GM19468 (cell line): ENCODE measurements at regions not wholly inside any gene's neighbourhood (a gene's known extent, or its start where the extent isn't known, plus 50 kb on each side); places are given as distances from the start of the nearest gene placed in this dataset.
"Not testable (repeated sequence)": the region's sequence is repeated elsewhere in the genome, so short reads cannot be mapped to it uniquely, and the experiment has no call there.

Experiments
- ATAC-seq: cut with Tn5 transposase; IDR thresholded peaks from one replicate; pipeline ENCODE4 v1.9.1; 2021; ENCODE audit warnings: mild to moderate bottlenecking, moderate library complexity, moderate number of reproducible peaks; ENCODE audit not compliant: unreplicated experiment; ENCODE audit errors: extremely low read depth

- peak; percentile 56 for ATAC-seq
Observed at GRCh38 chr6:27807441-27808241, 104.6 kb downstream of the OR2B2 start.

DNA sequence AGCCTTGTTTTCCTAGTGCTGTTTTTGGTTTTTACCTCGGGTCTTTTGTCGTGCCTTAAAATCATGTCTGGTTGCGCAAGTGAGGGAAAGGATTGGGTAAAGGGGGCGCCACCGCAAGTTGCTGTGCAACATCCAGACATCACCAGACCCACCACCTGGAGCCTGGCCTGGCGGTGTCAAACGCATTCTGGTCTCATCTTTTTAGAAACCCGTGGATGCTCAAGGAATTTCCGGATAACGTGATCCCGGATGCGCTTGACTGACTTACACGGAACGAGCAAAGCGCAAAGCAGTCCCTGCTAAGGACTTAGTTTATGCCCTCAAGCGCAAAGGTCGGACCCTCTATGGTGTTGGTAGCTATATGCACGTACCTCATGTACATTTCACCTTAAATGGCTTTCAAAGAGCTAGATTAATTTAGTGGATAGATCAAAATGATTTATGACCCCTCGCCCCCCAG, 105.2 kb downstream of the OR2B2 start:
- no peak for ATAC-seq

GRCh38 chr6:27805347-27805746, 106.8 kb downstream of the OR2B2 start:
- ATAC-seq, result no peak

- ATAC-seq, result no peak
Observed at GRCh38 chr6:27804851-27805250, 107.3 kb downstream of the OR2B2 start.

DNA sequence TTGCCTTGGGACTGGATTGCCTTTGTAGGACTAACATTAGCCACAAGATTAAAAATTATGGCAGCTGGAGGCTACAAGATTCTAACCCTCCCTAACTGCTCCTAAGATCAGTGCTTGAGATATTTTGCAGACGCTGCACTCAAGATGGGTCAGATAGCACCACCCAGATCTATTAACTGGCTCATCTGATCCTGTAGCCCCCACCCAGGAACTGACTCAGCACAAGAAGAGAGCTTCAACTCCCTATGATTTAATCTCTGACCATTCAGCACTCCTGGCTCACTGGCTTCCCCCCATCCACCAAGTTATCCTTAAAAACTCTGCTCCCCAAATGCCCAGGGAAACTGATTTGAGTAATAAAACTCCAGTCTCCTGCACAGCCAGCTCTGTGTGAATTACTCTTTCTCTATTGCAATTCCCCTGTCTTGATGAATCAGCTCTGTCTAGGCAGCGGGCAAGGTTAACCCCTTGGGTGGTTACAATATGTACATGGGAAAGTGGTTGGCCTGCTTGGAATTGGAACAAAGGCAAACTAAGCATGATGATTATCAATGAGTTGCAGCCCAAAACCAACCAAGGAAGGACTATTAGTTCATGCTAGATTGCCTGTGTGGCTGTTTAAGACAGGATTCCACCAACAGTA, 111.3 kb downstream of the OR2B2 start:
- ATAC-seq, result no peak

GRCh38 chr6:27797960-27798359, 114.2 kb downstream of the OR2B2 start:
- ATAC-seq, result no peak

- ATAC-seq, result not testable (repeated sequence)
Observed at GRCh38 chr6:27796736-27797481, 115.3 kb downstream of the OR2B2 start.

DNA sequence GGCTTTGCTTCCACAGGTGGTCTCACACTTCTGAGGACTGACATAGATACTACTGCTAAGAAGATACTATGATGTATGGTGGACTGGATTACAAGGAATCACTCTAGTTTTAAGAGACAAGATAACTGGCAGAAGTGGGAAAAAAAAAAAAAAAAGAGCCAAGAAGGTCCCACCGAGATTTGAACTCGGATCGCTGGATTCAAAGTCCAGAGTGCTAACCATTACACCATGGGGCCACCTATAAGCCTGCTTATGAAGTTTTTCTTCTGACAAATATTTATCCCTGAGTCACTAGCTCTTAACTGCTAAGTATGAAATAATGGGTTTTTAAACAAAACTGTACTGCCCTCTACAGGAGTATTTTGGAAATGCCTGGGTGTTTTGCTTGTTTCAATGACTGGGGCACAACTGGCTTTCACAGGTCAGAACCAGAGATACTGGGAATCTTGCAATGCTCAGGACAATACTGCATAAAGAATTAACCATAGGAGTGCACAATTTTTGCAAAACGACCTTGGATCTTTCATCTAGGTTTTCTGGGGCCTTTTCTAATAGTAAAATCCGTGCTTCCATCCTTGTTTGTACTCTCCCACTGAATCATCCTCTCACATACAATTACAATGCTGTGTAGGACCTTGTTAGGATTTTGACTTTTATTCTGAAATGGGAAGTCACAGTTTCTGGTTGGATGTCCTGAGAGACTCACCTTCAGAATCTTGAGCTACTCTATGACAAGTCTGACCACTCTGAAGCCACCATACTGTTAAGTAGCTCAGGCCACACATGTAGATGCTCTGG, 116.3 kb downstream of the OR2B2 start:
- peak; percentile 40 for ATAC-seq

GRCh38 chr6:27791182-27791943, 120.8 kb downstream of the OR2B2 start:
- no peak for ATAC-seq

- ATAC-seq, result not testable (repeated sequence)
Observed at GRCh38 chr6:27788376-27788775, 123.8 kb downstream of the OR2B2 start.

GRCh38 chr6:27786048-27786447, 126.1 kb downstream of the OR2B2 start:
- no peak for ATAC-seq

DNA sequence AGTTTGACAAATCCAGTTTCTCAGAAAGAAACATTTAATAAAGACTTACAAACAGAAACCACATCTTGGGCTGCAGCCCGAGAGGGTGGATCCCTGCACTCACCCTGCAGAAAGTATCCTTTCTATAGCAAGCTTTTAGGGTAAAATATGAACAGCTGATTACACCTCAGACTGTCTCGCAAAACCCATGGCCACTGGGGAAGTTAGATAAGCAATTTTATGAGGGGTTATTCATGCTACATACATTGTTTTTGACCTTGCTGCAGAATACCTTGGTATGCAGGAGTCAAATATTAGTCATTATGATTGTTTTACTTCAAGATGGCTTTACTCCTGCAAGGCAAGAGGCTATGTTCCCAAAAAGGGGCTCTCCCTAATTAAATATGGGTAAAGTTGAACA, 126.9 kb downstream of the OR2B2 start:
- no peak for ATAC-seq

GRCh38 chr6:27782748-27783147, 129.4 kb downstream of the OR2B2 start:
- ATAC-seq, result no peak

DNA sequence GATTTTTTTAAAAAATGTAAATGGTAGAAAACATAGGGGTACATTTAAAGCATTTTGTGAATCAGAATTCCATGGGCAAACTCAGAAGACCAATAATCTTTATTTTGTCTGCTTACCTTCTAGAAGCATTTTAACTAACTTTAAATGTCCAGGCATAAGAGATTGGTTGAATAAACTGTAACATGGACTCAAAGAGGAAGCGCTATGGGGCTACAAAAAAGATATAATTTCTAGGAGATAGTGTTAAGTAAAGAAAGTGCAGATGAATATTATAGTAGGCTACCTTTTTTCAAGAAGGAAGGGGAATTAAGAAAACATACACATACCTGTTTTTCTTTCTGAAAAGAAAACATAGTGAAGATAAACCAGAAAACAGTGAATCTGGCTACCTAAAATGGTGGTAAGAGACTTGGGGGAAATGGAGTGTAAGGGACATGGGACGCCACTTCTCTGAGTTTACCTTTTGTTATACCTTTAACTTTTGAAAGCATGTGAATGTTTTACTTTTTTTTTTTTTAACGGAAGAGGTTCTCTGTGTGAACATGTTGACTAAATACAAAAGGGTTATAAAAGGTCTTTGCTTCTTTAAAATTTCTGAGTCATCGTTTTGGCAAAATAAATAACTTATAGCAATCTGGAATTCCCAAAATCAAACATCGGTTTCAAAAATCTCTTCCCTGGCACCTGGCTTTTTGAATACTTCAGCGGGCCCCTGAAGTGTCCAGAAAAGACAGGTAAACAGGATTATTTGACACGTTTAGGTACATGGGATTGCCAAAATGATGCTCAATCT, 133.4 kb downstream of the OR2B2 start:
- ATAC-seq, result no peak

- ATAC-seq, result no peak
Observed at GRCh38 chr6:27777614-27778355, 134.4 kb downstream of the OR2B2 start.

DNA sequence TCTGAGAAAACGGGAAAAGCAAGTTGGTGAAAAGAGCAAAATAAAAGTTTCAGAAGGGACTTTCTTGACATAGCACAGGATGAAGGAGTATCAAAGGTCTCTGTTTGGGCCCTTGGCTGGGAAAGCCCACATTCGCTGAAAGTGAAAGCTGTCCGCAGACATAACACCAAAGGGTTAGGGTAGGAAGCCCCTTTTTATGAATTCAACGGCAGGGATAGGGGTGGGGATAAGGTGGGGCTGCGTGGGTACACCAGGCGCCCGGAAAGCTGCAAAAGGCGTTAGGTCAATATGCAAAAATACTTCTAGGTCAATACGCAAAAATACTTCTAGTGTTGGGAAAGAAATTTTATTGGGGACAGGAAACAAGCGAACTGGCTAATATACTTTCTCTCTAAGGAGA, 135.1 kb downstream of the OR2B2 start:
- no peak for ATAC-seq

- no peak for ATAC-seq
Observed at GRCh38 chr6:27776504-27776903, 135.7 kb downstream of the OR2B2 start.

GRCh38 chr6:27775796-27776184, 136.4 kb downstream of the OR2B2 start:
- ATAC-seq, result no peak
